SK-N-SH (cell line): ENCODE measurements at regions not wholly inside any gene's neighbourhood (a gene's known extent, or its start where the extent isn't known, plus 50 kb on each side); places are given as distances from the start of the nearest gene placed in this dataset.

Experiments used
- CTCF ChIA-PET: fragments of 300-600, 350-600 bp; formaldehyde crosslinking; extraction: SDS; loops from one replicate; lab custom pipeline; 2021; lab: Yijun Ruan, JAX
- POLR2A ChIA-PET: fragments of 350-600 bp; sonication (Branson Sonifier 250); formaldehyde crosslinking; extraction: SDS; loops from one replicate; lab custom pipeline; 2020; ENCODE audit warnings: antibody characterized with exemption, inconsistent platforms; lab: Yijun Ruan, JAX
- DNase-seq: peaks from one replicate; pipeline ENCODE4 v3.0.0; 2012
- H2AFZ ChIP-seq: fragments of 200-600 bp; sonication (generic); 2 replicates; pipeline ENCODE4 v1.8.1; 2016; ENCODE audit warnings: antibody characterized with exemption, mild to moderate bottlenecking, low read depth
- H3F3A ChIP-seq: fragments of 200-600 bp; sonication (generic); replicated peaks from 2 replicates; pipeline ENCODE3; 2016; ENCODE audit warnings: antibody characterized with exemption, mild to moderate bottlenecking; ENCODE audit not compliant: insufficient read depth
- H3K27ac ChIP-seq, 2 experiments: fragments of 200-500 bp in 1 of 2; fragments of 200-600 bp in 1 of 2; sonication (Bioruptor generic) in 1 of 2; sonication (generic), shearing (Covaris generic) in 1 of 2; 2 replicates each; pipeline versions ENCODE4 v1.5.1 to v1.6.1; 2014 to 2016; ENCODE audit warnings: low read depth in 2 of 2, inconsistent platforms in 1 of 2, low read length in 1 of 2, mild to moderate bottlenecking in 1 of 2, mixed read lengths in 1 of 2
- H3K27me3 ChIP-seq: fragments of 200-600 bp; sonication (generic), shearing (Covaris generic); 2 replicates; pipeline ENCODE4 v1.6.1; 2016; ENCODE audit warnings: mixed run types; ENCODE audit not compliant: insufficient read depth
- H3K36me3 ChIP-seq, 2 experiments: fragments of 200-500 bp in 1 of 2; fragments of 200-600 bp in 1 of 2; sonication (Bioruptor generic) in 1 of 2; sonication (generic) in 1 of 2; replicated peaks in 1 of 2; 2 replicates each; pipeline versions ENCODE3 to v1.5.1; 2014 to 2016; ENCODE audit warnings: low read length in 1 of 2, mild to moderate bottlenecking in 1 of 2; ENCODE audit not compliant: insufficient read depth in 2 of 2, control insufficient read depth in 1 of 2
- H3K4me1 ChIP-seq, 2 experiments: fragments of 200-500 bp in 1 of 2; fragments of 200-600 bp in 1 of 2; sonication (Bioruptor generic) in 1 of 2; sonication (generic), shearing (Covaris generic) in 1 of 2; 2 replicates each; pipeline versions ENCODE4 v1.5.1 to v1.6.1; 2014 to 2016; ENCODE audit warnings: low read depth in 1 of 2, low read length in 1 of 2, mixed run types in 1 of 2; ENCODE audit not compliant: insufficient read depth in 2 of 2, control insufficient read depth in 1 of 2
- H3K4me2 ChIP-seq: fragments of 200-600 bp; sonication (generic), shearing (Covaris generic); 2 replicates; pipeline ENCODE4 v1.6.1; 2017; ENCODE audit warnings: mixed run types
- H3K4me3 ChIP-seq, 2 experiments: fragments of 200-500 bp in 1 of 2; fragments of 200-600 bp in 1 of 2; sonication (Bioruptor generic) in 1 of 2; sonication (generic), shearing (Covaris generic) in 1 of 2; 2 replicates each; pipeline versions ENCODE4 v1.5.1 to v1.8.1; 2014 to 2016; ENCODE audit warnings: low read depth in 2 of 2, inconsistent platforms in 1 of 2, low read length in 1 of 2, mild to moderate bottlenecking in 1 of 2, mixed read lengths in 1 of 2, moderate library complexity in 1 of 2
- H3K79me2 ChIP-seq: fragments of 200-600 bp; sonication (generic); 2 replicates; pipeline ENCODE4 v1.8.1; 2017; ENCODE audit warnings: mild to moderate bottlenecking; ENCODE audit not compliant: insufficient read depth
- H3K9ac ChIP-seq: fragments of 200-600 bp; sonication (generic); 2 replicates; pipeline ENCODE4 v1.6.1; 2017; ENCODE audit warnings: mixed run types
- H3K9me2 ChIP-seq: fragments of 200-600 bp; sonication (generic); 2 replicates; pipeline ENCODE4 v1.6.1; 2017; ENCODE audit warnings: mixed run types
- H3K9me3 ChIP-seq: fragments of 200-600 bp; sonication (generic); 2 replicates; pipeline ENCODE4 v1.6.1; 2017; ENCODE audit warnings: mixed run types, mild to moderate bottlenecking, moderate library complexity
- H4K20me1 ChIP-seq: fragments of 200-600 bp; sonication (generic); 2 replicates; pipeline ENCODE4 v1.6.1; 2017; ENCODE audit warnings: mild to moderate bottlenecking, mixed run types; ENCODE audit not compliant: insufficient read depth
- CHD2 ChIP-seq: fragments of 150-350 bp; IDR thresholded peaks from 2 replicates; pipeline ENCODE4 v1.6.1; 2018; ENCODE audit warnings: low read length; ENCODE audit not compliant: partially characterized antibody
- ELF1 ChIP-seq: IDR thresholded peaks from 2 replicates; pipeline ENCODE4 v1.4.0; 2012
- EP300 ChIP-seq, 2 experiments: IDR thresholded peaks; 2 replicates each; pipeline versions ENCODE4 v1.4.0 to v1.6.1; 2012; ENCODE audit warnings: borderline replicate concordance in 1 of 2, low read depth in 1 of 2, low read length in 1 of 2
- EZH2phosphoT487 ChIP-seq: fragments of 200-600 bp; sonication (generic); IDR thresholded peaks from 2 replicates; pipeline ENCODE4 v1.6.1; 2017; ENCODE audit warnings: low read depth, mixed run types, mild to moderate bottlenecking, antibody characterized with exemption, moderate library complexity, borderline replicate concordance
- FOSL2 ChIP-seq: IDR thresholded peaks from 2 replicates; pipeline ENCODE4 v1.4.0; 2012; ENCODE audit warnings: low read depth, mild to moderate bottlenecking, moderate library complexity, borderline replicate concordance
- FOXJ3 ChIP-seq: sonication (generic); formaldehyde crosslinking; IDR thresholded peaks from 2 replicates; pipeline ENCODE4 v1.5.1; 2020; ENCODE audit warnings: mild to moderate bottlenecking, missing genetic modification reagents
- FOXM1 ChIP-seq: IDR thresholded peaks from 2 replicates; pipeline ENCODE4 v1.4.0; 2012; ENCODE audit warnings: low read depth, mild to moderate bottlenecking
- GATA2 ChIP-seq: sonication (generic); formaldehyde crosslinking; IDR thresholded peaks from 2 replicates; pipeline ENCODE4 v1.5.0; 2020; ENCODE audit warnings: mild to moderate bottlenecking, missing genetic modification reagents
- JUND ChIP-seq: IDR thresholded peaks from 2 replicates; pipeline ENCODE4 v1.4.0; 2012
- MEF2A ChIP-seq: IDR thresholded peaks from 2 replicates; pipeline ENCODE4 v1.4.0; 2012; ENCODE audit warnings: low read depth, borderline replicate concordance
- MXI1 ChIP-seq: IDR thresholded peaks from 2 replicates; pipeline ENCODE4 v1.6.1; 2012; ENCODE audit warnings: mild to moderate bottlenecking, low read depth, low read length, improper control_type of control experiment
- NFIC ChIP-seq: IDR thresholded peaks from 2 replicates; pipeline ENCODE4 v1.4.0; 2012; ENCODE audit warnings: borderline replicate concordance
- POLR2AphosphoS5 ChIP-seq: IDR thresholded peaks from 2 replicates; pipeline ENCODE4 v1.6.1; 2012; ENCODE audit warnings: low read depth, low read length
- RCOR1 ChIP-seq: fragments of 150-350 bp; IDR thresholded peaks from 2 replicates; pipeline ENCODE4 v1.6.1; 2017; ENCODE audit warnings: antibody characterized with exemption, low read length
- RFX5 ChIP-seq: IDR thresholded peaks from 2 replicates; pipeline ENCODE4 v1.6.1; 2012; ENCODE audit warnings: mild to moderate bottlenecking, improper control_type of control experiment, low read length
- SIN3A ChIP-seq: IDR thresholded peaks from 2 replicates; pipeline ENCODE4 v1.6.1; 2012; ENCODE audit warnings: low read depth, mild to moderate bottlenecking, low read length, moderate library complexity, borderline replicate concordance
- SMC3 ChIP-seq: IDR thresholded peaks from 2 replicates; pipeline ENCODE4 v1.6.1; 2012; ENCODE audit warnings: low read depth, low read length, improper control_type of control experiment
- TCF12 ChIP-seq: IDR thresholded peaks from 2 replicates; pipeline ENCODE4 v1.4.0; 2012
- WGBS: methylation state at CpG from one replicate; pipeline ENCODE4 v1.1.6; 2017; ENCODE audit warnings: low lambda C conversion rate; 5-methylcytosine and 5-hydroxymethylcytosine counted together
- TF ChIP-seq, protein P1 (sequence below): IDR thresholded peaks from 2 replicates; pipeline ENCODE4 v1.6.1; 2012; ENCODE audit warnings: mild to moderate bottlenecking, low read depth, low read length, moderate library complexity
- TF ChIP-seq, protein P2 (sequence below): IDR thresholded peaks from 2 replicates; pipeline ENCODE4 v1.4.0; 2012; ENCODE audit warnings: low read depth, borderline replicate concordance
- TF ChIP-seq, protein P3 (sequence below): fragments of 150-350 bp; IDR thresholded peaks from 2 replicates; pipeline ENCODE4 v1.6.1; 2017; ENCODE audit warnings: antibody characterized with exemption, low read length, low read depth, borderline replicate concordance

DNA sequence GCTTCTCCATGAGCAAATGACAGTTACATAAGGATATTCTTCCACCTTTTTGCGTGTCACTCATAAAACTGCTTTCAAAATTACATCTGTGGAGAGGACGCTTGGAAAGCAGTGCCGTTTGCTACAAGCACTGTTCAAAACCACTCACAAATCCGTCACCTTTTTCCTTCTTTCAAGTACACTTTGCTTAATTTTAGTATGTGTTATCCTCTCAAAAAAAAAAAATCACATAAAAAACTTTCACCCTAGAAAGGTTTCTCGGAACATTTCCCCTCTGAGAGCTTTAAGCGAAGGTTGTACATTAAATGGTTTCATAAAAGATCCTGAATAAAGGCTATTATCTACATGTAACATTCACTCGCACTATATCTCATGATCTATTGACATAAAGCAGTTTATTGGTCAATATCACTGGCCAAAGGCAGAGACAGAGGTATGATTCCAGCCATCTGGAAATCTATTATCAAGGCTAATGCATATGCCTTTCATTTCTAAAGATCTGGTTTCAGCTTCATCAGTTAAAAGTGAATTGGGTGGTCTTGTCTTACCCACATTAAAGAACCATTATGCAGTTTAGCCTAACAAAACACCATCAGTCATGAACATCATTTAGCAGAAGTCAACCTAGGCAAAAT lies 163.6 kb downstream of the ENC1 start:
- no peak overlapping the region for H2AFZ ChIP-seq
- WGBS: 77% methylated on average over 7 of the region's 7 CpGs
- no peak overlapping the region for H3K4me2 ChIP-seq
- ChIA-PET POLR2A (no interaction called here), CTCF (no interaction called here)
- no peak overlapping the region for H3K4me3 ChIP-seq
- H3K4me1 ChIP-seq: peaks cover 0 to 22% of the 10 kb centered on the region in 2 experiments; a peak in 2 of 4 replicates
- peak; percentile 50 for DNase-seq
- H3K9ac ChIP-seq: no peak overlapping the region
- peak overlapping the region in 1 of 2 experiments; percentile 72; a peak in 1 of 4 replicates for H3K27ac ChIP-seq
- no peaks in the 10 kb centered on the region for H3K36me3 ChIP-seq
- H3K9me2 ChIP-seq: no peaks in the 10 kb centered on the region
- no peaks in the 10 kb centered on the region for H3K79me2 ChIP-seq
- H4K20me1 ChIP-seq: no peaks in the 10 kb centered on the region
- TF ChIP-seq RCOR1 (peak; percentile 42; the same call in 1 of the 2 replicates), FOXM1 (no peak), CHD2 (peak; percentile 29), FOXJ3 (peak; percentile 68; the same call in 1 of the 2 replicates), TCF12 (0 out of 2 replicates have a peak, but pooled peaks have one; percentile 12), GATA2 (peak; percentile 83; the same call in 1 of the 2 replicates), SMC3 (no peak), EP300 (IDR thresholded peaks at IDR 0.05; ENCODE audit: borderline replicate concordance in 1 of 2, low read depth in 1 of 2, low read length in 1 of 2) (peak in 1 of 2 experiments; percentile 72; a peak in 2 of 4 replicates)
- H3K9me3 ChIP-seq: no peaks in the 10 kb centered on the region
- no peaks in the 10 kb centered on the region for H3F3A ChIP-seq
- no peaks in the 10 kb centered on the region for H3K27me3 ChIP-seq

DNA sequence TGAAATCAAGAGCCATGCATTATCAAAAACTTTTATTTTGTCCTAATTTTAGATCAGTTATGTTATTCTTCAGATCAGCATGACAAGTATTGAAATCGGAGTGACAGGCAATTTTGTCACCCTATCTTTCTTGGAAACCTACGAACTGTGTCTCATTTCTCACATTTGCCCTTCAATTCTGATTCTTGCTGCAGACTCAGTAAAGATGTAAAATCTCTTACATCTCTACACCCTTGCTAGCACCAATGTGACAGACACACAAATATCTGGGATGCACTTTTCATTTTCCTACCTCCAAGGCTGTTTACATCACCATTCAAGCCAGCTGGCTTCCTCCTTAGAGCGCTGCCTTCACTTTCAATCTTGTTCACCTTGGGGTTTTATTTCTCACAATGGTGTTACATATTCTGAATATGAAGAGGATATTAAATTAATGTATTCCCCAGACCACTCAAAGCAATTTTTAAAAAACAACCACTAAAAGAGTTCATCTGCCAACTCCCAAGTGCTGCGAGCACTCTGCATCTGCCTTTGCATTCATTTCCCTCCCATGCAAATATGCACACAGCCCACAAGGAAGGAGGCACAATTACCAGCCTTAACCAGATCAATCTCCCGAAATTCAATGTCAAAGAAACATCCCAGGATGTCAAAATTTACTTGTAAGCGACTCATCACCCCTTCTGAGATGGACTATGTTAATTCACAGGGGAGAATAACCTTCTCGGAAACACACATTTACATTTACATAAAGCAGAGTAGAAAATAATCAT lies 164.3 kb downstream of the ENC1 start:
- CTCF ChIA-PET: no interaction called here
- POLR2A ChIA-PET: no interaction called here
- Histone ChIP-seq H3K36me3 (no peaks in the 10 kb centered on the region), H3K27me3 (no peaks in the 10 kb centered on the region), H3K9me2 (no peaks in the 10 kb centered on the region), H3K4me1 (peaks cover 0 to 22% of the 10 kb centered on the region in 2 experiments; a peak in 2 of 4 replicates), H3K79me2 (no peaks in the 10 kb centered on the region), H4K20me1 (no peaks in the 10 kb centered on the region), H3K4me3 (no peak overlapping the region), H3K9me3 (no peaks in the 10 kb centered on the region), H3K9ac (no peak overlapping the region), H3K27ac (peak overlapping the region in 1 of 2 experiments; percentile 60; a peak in 1 of 4 replicates), H2AFZ (no peak overlapping the region), H3K4me2 (no peak overlapping the region), H3F3A (no peaks in the 10 kb centered on the region)
- peak; percentile 31 for DNase-seq
- 74% methylated on average over 7 of the region's 7 CpGs for WGBS
- TF ChIP-seq, protein P1, sequence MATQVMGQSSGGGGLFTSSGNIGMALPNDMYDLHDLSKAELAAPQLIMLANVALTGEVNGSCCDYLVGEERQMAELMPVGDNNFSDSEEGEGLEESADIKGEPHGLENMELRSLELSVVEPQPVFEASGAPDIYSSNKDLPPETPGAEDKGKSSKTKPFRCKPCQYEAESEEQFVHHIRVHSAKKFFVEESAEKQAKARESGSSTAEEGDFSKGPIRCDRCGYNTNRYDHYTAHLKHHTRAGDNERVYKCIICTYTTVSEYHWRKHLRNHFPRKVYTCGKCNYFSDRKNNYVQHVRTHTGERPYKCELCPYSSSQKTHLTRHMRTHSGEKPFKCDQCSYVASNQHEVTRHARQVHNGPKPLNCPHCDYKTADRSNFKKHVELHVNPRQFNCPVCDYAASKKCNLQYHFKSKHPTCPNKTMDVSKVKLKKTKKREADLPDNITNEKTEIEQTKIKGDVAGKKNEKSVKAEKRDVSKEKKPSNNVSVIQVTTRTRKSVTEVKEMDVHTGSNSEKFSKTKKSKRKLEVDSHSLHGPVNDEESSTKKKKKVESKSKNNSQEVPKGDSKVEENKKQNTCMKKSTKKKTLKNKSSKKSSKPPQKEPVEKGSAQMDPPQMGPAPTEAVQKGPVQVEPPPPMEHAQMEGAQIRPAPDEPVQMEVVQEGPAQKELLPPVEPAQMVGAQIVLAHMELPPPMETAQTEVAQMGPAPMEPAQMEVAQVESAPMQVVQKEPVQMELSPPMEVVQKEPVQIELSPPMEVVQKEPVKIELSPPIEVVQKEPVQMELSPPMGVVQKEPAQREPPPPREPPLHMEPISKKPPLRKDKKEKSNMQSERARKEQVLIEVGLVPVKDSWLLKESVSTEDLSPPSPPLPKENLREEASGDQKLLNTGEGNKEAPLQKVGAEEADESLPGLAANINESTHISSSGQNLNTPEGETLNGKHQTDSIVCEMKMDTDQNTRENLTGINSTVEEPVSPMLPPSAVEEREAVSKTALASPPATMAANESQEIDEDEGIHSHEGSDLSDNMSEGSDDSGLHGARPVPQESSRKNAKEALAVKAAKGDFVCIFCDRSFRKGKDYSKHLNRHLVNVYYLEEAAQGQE: no peak
- TF ChIP-seq ELF1: no peak
- no peak for TF ChIP-seq NFIC
- no peak for TF ChIP-seq TCF12
- TF ChIP-seq EZH2phosphoT487: no peak
- TF ChIP-seq RCOR1: no peak
- no peak for TF ChIP-seq POLR2AphosphoS5
- TF ChIP-seq RFX5: no peak
- TF ChIP-seq SIN3A: no peak
- TF ChIP-seq, protein P2, sequence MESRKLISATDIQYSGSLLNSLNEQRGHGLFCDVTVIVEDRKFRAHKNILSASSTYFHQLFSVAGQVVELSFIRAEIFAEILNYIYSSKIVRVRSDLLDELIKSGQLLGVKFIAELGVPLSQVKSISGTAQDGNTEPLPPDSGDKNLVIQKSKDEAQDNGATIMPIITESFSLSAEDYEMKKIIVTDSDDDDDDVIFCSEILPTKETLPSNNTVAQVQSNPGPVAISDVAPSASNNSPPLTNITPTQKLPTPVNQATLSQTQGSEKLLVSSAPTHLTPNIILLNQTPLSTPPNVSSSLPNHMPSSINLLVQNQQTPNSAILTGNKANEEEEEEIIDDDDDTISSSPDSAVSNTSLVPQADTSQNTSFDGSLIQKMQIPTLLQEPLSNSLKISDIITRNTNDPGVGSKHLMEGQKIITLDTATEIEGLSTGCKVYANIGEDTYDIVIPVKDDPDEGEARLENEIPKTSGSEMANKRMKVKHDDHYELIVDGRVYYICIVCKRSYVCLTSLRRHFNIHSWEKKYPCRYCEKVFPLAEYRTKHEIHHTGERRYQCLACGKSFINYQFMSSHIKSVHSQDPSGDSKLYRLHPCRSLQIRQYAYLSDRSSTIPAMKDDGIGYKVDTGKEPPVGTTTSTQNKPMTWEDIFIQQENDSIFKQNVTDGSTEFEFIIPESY: no peak
- TF ChIP-seq MEF2A: no peak
- TF ChIP-seq FOSL2: no peak
- TF ChIP-seq, protein P3, sequence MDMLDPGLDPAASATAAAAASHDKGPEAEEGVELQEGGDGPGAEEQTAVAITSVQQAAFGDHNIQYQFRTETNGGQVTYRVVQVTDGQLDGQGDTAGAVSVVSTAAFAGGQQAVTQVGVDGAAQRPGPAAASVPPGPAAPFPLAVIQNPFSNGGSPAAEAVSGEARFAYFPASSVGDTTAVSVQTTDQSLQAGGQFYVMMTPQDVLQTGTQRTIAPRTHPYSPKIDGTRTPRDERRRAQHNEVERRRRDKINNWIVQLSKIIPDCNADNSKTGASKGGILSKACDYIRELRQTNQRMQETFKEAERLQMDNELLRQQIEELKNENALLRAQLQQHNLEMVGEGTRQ: no peak
- no peak for TF ChIP-seq MXI1
- TF ChIP-seq JUND: no peak
